ENCODE measurements at regions not wholly inside any gene's neighbourhood (a gene's known extent, or its start where the extent isn't known, plus 50 kb on each side); places are given as distances from the start of the nearest gene placed in this dataset.

DNA sequence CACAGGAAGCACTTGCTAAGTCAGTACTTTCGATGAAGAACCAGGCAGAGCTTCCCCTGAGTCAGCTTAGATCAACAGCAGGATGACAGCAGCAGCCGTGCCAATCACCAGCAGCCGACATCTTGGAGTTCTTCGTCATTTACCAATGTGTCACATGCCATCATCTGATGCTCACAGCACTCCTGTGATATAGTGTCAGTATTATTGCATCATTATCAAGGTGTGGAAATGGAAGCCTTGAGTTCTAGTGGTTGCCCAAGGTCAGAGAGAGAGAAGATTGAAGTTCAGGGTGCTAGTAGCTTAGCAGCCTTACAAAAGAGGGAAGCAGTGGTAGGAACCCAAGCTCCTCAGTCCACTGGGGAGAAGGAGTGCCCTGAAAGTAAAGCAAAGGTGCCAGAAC lies 331.5 kb downstream of the ZNF536 start:
- H3K4me3 ChIP-seq, result no peak overlapping the region
- Mint-ChIP-seq H3K4me1 (no peaks in the 10 kb centered on the region), H3K36me3 (ENCODE audit: low read depth) (no peaks in the 10 kb centered on the region), H3K9me3 (no peaks in the 10 kb centered on the region), H3K4me3 (no peak overlapping the region), H3K27ac (no peak overlapping the region), H3K27me3 (ENCODE audit: insufficient read depth, low read depth, poor library complexity) (no peaks in the 10 kb centered on the region)
- H3K27me3 ChIP-seq (ENCODE audit: insufficient read depth), result no peaks in the 10 kb centered on the region
- H3K27ac ChIP-seq (ENCODE audit: low read depth), result no peak overlapping the region
- H3K79me2 ChIP-seq (replicated peaks; ENCODE audit: insufficient read depth), result no peaks in the 10 kb centered on the region
- no peaks in the 10 kb centered on the region for H3F3A ChIP-seq (replicated peaks; ENCODE audit: low read depth)
- H3K9me2 ChIP-seq (ENCODE audit: insufficient read depth), result no peaks in the 10 kb centered on the region
- no peaks in the 10 kb centered on the region for H3K4me1 ChIP-seq (ENCODE audit: insufficient read depth)
- H3K4me2 ChIP-seq, result no peak overlapping the region
- TF ChIP-seq, protein P1, sequence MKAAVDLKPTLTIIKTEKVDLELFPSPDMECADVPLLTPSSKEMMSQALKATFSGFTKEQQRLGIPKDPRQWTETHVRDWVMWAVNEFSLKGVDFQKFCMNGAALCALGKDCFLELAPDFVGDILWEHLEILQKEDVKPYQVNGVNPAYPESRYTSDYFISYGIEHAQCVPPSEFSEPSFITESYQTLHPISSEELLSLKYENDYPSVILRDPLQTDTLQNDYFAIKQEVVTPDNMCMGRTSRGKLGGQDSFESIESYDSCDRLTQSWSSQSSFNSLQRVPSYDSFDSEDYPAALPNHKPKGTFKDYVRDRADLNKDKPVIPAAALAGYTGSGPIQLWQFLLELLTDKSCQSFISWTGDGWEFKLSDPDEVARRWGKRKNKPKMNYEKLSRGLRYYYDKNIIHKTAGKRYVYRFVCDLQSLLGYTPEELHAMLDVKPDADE (IDR thresholded peaks at IDR 0.05), result no peak
- TF ChIP-seq JUNB (IDR thresholded peaks at IDR 0.05; ENCODE audit: unreplicated experiment), result no peak
- TF ChIP-seq NANOG (IDR thresholded peaks at IDR 0.05; ENCODE audit: borderline replicate concordance), result no peak
- TF ChIP-seq, protein P2, sequence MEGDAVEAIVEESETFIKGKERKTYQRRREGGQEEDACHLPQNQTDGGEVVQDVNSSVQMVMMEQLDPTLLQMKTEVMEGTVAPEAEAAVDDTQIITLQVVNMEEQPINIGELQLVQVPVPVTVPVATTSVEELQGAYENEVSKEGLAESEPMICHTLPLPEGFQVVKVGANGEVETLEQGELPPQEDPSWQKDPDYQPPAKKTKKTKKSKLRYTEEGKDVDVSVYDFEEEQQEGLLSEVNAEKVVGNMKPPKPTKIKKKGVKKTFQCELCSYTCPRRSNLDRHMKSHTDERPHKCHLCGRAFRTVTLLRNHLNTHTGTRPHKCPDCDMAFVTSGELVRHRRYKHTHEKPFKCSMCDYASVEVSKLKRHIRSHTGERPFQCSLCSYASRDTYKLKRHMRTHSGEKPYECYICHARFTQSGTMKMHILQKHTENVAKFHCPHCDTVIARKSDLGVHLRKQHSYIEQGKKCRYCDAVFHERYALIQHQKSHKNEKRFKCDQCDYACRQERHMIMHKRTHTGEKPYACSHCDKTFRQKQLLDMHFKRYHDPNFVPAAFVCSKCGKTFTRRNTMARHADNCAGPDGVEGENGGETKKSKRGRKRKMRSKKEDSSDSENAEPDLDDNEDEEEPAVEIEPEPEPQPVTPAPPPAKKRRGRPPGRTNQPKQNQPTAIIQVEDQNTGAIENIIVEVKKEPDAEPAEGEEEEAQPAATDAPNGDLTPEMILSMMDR (conservative IDR thresholded peaks at IDR 0.05; ENCODE audit: low read depth in 2 of 2), result no peak
- TF ChIP-seq, protein P3, sequence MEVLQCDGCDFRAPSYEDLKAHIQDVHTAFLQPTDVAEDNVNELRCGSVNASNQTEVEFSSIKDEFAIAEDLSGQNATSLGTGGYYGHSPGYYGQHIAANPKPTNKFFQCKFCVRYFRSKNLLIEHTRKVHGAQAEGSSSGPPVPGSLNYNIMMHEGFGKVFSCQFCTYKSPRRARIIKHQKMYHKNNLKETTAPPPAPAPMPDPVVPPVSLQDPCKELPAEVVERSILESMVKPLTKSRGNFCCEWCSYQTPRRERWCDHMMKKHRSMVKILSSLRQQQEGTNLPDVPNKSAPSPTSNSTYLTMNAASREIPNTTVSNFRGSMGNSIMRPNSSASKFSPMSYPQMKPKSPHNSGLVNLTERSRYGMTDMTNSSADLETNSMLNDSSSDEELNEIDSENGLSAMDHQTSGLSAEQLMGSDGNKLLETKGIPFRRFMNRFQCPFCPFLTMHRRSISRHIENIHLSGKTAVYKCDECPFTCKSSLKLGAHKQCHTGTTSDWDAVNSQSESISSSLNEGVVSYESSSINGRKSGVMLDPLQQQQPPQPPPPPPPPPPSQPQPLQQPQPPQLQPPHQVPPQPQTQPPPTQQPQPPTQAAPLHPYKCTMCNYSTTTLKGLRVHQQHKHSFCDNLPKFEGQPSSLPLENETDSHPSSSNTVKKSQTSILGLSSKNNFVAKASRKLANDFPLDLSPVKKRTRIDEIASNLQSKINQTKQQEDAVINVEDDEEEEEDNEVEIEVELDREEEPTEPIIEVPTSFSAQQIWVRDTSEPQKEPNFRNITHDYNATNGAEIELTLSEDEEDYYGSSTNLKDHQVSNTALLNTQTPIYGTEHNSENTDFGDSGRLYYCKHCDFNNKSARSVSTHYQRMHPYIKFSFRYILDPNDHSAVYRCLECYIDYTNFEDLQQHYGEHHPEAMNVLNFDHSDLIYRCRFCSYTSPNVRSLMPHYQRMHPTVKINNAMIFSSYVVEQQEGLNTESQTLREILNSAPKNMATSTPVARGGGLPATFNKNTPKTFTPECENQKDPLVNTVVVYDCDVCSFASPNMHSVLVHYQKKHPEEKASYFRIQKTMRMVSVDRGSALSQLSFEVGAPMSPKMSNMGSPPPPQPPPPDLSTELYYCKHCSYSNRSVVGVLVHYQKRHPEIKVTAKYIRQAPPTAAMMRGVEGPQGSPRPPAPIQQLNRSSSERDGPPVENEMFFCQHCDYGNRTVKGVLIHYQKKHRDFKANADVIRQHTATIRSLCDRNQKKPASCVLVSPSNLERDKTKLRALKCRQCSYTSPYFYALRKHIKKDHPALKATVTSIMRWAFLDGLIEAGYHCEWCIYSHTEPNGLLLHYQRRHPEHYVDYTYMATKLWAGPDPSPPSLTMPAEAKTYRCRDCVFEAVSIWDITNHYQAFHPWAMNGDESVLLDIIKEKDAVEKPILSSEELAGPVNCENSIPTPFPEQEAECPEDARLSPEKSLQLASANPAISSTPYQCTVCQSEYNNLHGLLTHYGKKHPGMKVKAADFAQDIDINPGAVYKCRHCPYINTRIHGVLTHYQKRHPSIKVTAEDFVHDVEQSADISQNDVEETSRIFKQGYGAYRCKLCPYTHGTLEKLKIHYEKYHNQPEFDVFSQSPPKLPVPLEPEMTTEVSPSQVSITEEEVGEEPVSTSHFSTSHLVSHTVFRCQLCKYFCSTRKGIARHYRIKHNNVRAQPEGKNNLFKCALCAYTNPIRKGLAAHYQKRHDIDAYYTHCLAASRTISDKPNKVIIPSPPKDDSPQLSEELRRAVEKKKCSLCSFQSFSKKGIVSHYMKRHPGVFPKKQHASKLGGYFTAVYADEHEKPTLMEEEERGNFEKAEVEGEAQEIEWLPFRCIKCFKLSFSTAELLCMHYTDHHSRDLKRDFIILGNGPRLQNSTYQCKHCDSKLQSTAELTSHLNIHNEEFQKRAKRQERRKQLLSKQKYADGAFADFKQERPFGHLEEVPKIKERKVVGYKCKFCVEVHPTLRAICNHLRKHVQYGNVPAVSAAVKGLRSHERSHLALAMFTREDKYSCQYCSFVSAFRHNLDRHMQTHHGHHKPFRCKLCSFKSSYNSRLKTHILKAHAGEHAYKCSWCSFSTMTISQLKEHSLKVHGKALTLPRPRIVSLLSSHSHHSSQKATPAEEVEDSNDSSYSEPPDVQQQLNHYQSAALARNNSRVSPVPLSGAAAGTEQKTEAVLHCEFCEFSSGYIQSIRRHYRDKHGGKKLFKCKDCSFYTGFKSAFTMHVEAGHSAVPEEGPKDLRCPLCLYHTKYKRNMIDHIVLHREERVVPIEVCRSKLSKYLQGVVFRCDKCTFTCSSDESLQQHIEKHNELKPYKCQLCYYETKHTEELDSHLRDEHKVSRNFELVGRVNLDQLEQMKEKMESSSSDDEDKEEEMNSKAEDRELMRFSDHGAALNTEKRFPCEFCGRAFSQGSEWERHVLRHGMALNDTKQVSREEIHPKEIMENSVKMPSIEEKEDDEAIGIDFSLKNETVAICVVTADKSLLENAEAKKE (CRISPR knock-in tag; IDR thresholded peaks at IDR 0.05), result no peak
- TF ChIP-seq EZH2 (IDR thresholded peaks at IDR 0.05; ENCODE audit: low read depth, unreplicated experiment), result no peak
- no peaks in the 10 kb centered on the region for H3K36me3 ChIP-seq (ENCODE audit: insufficient read depth)
- no peak overlapping the region for H2AFZ ChIP-seq
- no peaks in the 10 kb centered on the region for H4K20me1 ChIP-seq (replicated peaks; ENCODE audit: insufficient read depth)
- no peak for ATAC-seq
- DNase-seq (ENCODE audit: low spot score), result no peak
